ENCODE measurements at regions not wholly inside any gene's neighbourhood (a gene's known extent, or its start where the extent isn't known, plus 50 kb on each side); places are given as distances from the start of the nearest gene placed in this dataset.
"Not testable (repeated sequence)": the region's sequence is repeated elsewhere in the genome, so short reads cannot be mapped to it uniquely, and the experiment has no call there.

- no peak for DNase-seq (ENCODE audit: low read depth)
These were observed 258.6 kb upstream of the AGTR2 start for GRCh38 chrX:115911967-115912366.

GRCh38 chrX:115912372-115912897 lies 258.1 kb upstream of the AGTR2 start:
- DNase-seq (ENCODE audit: low read depth), result no peak

DNA sequence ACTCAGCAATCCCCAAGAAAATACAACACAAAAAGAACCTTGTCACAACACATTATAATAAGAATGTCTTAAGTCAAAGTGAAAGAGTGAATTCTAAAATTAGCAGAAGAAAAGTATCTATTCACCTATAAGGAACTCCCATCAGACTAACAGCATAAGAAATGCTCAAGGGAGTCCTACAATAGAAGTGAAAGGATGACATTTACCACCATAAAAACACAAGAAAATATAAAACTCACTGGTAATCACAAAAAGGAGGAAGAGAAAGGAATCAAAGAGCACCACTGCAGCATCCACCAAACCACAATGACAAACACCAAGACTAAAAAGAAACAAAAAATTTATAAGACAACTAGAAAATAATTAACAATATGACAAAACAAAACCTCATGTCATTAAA lies 257.0 kb upstream of the AGTR2 start:
- no peak for DNase-seq (ENCODE audit: low read depth)

- DNase-seq (ENCODE audit: low read depth), result not testable (repeated sequence)
These were observed 254.9 kb upstream of the AGTR2 start for GRCh38 chrX:115915625-115916024.

DNA sequence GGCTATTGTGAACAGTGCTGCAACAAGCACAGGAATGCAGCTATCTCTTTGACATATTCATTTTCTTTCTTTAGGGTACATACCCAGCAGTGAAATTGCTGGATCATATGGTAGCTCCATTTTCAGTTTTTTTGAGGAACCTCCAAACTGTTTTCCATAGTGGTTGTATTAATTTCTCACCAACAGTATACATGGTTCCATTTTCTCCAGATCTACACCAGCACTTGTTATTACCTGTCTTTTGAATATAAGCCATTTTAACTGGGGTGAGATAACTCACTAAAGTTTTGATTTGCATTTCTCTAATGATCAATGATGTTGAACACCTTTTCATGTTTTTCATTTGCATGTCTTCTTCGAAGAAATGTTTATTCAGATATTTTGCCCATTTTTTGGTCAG lies 241.1 kb upstream of the AGTR2 start:
- no peak for DNase-seq (ENCODE audit: low read depth)

DNA sequence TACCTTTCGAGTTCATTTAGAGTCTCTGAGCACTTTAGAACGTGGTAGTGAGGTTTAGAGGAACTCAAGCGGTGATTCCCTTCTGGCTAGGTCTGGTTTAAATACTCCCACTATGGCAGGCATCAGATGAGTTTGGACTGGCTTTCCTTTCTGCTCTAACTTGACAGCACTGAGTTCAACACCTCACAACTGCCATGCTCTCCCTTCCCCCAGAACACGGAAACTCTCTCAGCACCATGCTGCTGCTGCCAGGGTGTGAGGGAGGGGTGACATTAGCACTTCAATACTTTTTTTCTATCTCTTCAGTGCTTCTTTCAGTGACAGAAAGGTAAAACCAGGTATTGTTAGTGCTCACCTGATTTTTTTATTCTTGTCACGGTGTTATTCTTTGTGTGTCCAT lies 234.5 kb upstream of the AGTR2 start:
- no peak for DNase-seq (ENCODE audit: low read depth)

GRCh38 chrX:115939070-115939469 lies 231.5 kb upstream of the AGTR2 start:
- no peak for DNase-seq (ENCODE audit: low read depth)

GRCh38 chrX:115939636-115940160 lies 230.8 kb upstream of the AGTR2 start:
- DNase-seq (ENCODE audit: low read depth), result no peak

- DNase-seq (ENCODE audit: low read depth), result no peak
These were observed 230.2 kb upstream of the AGTR2 start for GRCh38 chrX:115940348-115940747.

GRCh38 chrX:115940888-115941332 lies 229.6 kb upstream of the AGTR2 start:
- DNase-seq (ENCODE audit: low read depth), result no peak

DNA sequence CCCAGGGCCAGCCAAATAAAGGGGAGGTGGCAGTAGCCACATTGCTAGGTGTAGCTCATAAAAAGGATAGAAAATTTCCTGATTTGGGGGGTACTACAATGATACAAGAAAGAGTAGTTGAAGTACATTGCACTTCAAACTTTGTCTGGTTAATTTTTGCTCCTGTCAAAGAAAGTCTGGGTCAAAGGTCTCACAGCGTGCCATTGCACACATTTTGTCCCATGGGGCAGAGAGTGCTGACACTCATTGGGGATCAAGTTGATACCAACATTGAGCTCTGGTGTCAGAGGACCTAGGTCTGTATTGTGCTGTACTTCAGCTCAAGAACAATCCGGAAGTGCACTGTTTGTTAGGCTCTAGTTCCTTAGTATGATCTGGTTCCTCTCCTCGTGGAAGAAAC lies 229.2 kb upstream of the AGTR2 start:
- DNase-seq (ENCODE audit: low read depth), result no peak

GRCh38 chrX:115946059-115946458 lies 224.5 kb upstream of the AGTR2 start:
- DNase-seq (ENCODE audit: low read depth), result no peak

- no peak for DNase-seq (ENCODE audit: low read depth)
These were observed 222.3 kb upstream of the AGTR2 start for GRCh38 chrX:115948018-115948923.

- DNase-seq (ENCODE audit: low read depth), result no peak
These were observed 220.4 kb upstream of the AGTR2 start for GRCh38 chrX:115949900-115950822.

DNA sequence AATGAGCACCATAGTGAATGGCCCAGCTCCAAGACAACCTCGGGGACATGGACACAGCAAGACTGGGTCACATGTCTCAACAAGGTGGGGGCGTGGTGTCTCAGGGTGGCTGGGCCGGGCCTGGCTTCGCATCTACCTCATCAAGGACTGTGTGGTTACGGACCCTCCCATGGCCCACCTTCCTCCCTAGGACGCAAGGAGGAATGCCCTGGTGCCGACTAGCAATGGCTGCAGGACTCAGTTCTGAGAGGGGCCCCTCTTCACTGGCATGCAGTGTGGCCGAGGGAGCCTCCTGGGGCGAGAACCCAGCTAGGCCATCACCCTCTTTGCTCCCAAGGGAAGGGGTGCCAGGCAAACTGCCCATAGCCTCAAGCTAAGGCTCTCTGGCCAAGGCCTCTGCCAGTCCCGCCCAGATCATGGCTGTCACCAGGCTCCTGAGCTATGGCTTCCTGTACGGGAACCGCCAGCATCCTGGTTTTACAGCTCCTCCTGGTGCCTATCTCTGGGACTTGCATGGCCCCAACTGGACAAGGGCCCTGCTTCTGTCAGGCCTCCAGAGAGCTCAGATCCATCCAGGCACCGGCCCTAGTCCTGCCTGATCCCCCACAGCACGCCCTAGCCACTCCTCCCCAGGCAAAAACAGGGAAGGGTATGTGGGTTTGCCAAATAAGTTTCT lies 218.0 kb upstream of the AGTR2 start:
- DNase-seq (ENCODE audit: low read depth), result no peak

- DNase-seq (ENCODE audit: low read depth), result no peak
These were observed 212.6 kb upstream of the AGTR2 start for GRCh38 chrX:115957862-115958490.

DNA sequence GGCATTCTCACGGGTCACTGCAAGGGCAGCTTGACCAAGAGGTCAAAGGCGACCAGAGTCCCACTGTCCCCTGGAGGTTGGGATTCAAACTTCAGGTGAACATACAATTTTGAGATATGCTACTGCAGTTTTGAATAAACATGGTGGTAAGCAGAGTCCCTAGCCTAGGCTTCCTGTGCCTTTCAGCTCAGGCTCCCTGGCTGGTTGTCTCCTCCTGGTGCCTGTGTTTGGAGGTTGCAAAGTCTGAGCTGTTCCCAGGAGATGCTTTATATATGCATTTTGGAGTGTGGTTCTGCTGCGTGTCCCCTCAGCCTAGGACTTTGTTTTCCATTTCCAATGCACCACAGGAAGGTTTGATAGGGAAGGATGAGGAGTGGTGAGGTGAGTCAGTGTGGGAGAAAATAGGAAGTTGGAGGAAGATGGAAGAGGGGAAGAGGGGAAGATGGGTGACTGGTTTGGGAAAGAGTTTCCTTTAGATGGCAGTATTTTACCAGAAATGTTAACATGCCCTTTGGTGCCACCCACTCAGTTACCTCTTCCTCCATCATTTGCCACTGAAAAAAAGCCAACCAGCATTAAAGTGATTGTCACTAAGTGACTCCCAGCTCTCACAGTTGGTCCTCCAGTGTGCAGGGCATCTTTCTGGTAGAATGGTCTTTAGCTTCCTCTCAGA lies 211.7 kb upstream of the AGTR2 start:
- DNase-seq (ENCODE audit: low read depth), result no peak

DNA sequence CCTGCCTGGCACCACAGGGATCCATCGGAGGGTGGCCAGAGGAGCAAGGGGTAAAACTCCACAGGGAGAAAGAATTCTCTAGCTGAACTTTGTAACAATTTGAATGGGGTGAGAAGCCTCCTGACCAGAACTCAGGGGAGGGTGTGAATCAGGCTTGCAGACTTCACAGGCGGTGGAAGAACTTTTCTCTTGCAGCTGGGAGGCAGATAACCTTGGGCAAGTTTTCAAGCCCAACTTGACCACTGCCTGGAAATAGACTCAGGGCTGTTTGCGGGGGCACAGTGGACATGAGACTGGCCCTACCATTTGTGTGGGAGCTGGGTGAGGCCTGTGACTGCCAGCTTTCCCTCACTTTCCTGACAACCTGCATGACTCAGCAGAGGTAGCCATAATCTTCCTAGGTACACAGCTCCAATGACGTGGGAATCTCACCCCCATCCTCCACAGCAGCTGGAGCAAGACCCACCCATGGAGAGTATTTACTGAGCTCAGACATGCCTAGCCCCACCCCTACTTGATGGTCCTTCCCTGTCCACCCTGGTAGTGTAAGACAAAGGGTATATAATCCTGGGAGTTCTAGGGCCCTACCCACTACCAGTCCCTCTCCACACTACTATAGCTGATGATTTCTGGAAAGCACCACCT lies 210.0 kb upstream of the AGTR2 start:
- no peak for DNase-seq (ENCODE audit: low read depth)

GRCh38 chrX:115966920-115967319 lies 203.6 kb upstream of the AGTR2 start:
- no peak for DNase-seq (ENCODE audit: low read depth)

Data from activated gamma-delta T cell treated with anti-CD3 and anti-CD28 coated beads, Interleukin-2, amount 50 U/mL, for 16 hours (primary cell).